ENCODE measurements at regions not wholly inside any gene's neighbourhood (a gene's known extent, or its start where the extent isn't known, plus 50 kb on each side); places are given as distances from the start of the nearest gene placed in this dataset.

DNA sequence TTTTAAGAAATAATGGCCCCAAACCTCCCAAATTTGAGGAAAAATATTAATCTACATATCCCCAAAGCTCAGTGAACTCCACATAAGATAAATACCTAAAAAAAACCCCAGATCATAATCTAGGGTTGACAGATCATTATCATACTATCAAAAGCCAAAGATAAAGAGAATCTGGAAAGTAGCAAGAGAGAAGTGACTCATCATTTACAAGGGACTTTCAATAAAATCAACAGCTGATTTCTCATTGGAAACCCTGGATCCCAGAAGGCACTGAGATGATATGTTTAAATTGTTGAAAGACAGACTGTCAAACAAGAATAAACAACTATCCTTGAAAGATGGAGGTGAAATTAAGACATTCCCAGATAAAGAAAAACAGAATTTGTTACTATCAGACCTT is 199.3 kb downstream of the KCNRG start:
- TF ChIP-seq, protein P1, sequence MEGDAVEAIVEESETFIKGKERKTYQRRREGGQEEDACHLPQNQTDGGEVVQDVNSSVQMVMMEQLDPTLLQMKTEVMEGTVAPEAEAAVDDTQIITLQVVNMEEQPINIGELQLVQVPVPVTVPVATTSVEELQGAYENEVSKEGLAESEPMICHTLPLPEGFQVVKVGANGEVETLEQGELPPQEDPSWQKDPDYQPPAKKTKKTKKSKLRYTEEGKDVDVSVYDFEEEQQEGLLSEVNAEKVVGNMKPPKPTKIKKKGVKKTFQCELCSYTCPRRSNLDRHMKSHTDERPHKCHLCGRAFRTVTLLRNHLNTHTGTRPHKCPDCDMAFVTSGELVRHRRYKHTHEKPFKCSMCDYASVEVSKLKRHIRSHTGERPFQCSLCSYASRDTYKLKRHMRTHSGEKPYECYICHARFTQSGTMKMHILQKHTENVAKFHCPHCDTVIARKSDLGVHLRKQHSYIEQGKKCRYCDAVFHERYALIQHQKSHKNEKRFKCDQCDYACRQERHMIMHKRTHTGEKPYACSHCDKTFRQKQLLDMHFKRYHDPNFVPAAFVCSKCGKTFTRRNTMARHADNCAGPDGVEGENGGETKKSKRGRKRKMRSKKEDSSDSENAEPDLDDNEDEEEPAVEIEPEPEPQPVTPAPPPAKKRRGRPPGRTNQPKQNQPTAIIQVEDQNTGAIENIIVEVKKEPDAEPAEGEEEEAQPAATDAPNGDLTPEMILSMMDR (IDR thresholded peaks at IDR 0.05; ENCODE audit: insufficient read depth, low read length, poor library complexity, severe bottlenecking), result no peak
- TF ChIP-seq EZH2phosphoT487 (conservative IDR thresholded peaks at IDR 0.05; ENCODE audit: low read length), result no peak

All from SU-DHL-6 (cell line).